ENCODE measurements at regions not wholly inside any gene's neighbourhood (a gene's known extent, or its start where the extent isn't known, plus 50 kb on each side); places are given as distances from the start of the nearest gene placed in this dataset.
A peak's percentile ranks its signal among the peaks of the same experiment; 100 is the strongest.

- no peaks in the 10 kb centered on the region for H3K9me3 Mint-ChIP-seq (ENCODE audit: unreplicated experiment)
- no peak overlapping the region for H3K4me3 Mint-ChIP-seq (ENCODE audit: unreplicated experiment)
- no peaks in the 10 kb centered on the region for H3K27me3 Mint-ChIP-seq (ENCODE audit: insufficient read depth, unreplicated experiment)
- no peak overlapping the region for H3K27ac Mint-ChIP-seq (ENCODE audit: low read depth, unreplicated experiment)
- intact Hi-C loops (cut with micrococcal nuclease): loop anchor here (2.0 kb wide), 1 partner anchor 113 kb away; no protein-coding TSS in a partner anchor
- POLR2A ChIA-PET: interaction anchor here (0.6 to 17.4 kb wide), 7 partner anchors 11 to 419 kb away, joined by 3 to 555 read pairs (median 7); no protein-coding TSS in a partner anchor
- H3K36me3 Mint-ChIP-seq (ENCODE audit: insufficient read depth, unreplicated experiment): no peaks in the 10 kb centered on the region
- TF ChIP-seq CTCF (IDR thresholded peaks at IDR 0.05; ENCODE audit: unreplicated experiment): no peak
- no TSS peak for BruUV-seq (replicated peaks)
- peaks cover 54% of the 10 kb centered on the region for H3K4me1 Mint-ChIP-seq (ENCODE audit: insufficient read depth, unreplicated experiment)
- CTCF ChIA-PET: interaction anchor here (0.6 to 3.3 kb wide), 17 partner anchors 14 to 473 kb away, joined by 3 to 13 read pairs (median 4); no protein-coding TSS in a partner anchor
- no peak for DNase-seq (ENCODE audit: unreplicated experiment)
Observed at GRCh38 chr20:23163562-23163961, 77.4 kb upstream of the CD93 start.

- ChIA-PET CTCF (interaction anchor here (0.6 to 3.3 kb wide), 15 partner anchors 15 to 703 kb away, joined by 3 to 13 read pairs (median 4); no protein-coding TSS in a partner anchor), POLR2A (interaction anchor here (0.6 to 17.4 kb wide), 11 partner anchors 11 to 418 kb away, joined by 3 to 555 read pairs (median 7); partner anchors contain the start of gene NAPB)
- Mint-ChIP-seq H3K27me3 (ENCODE audit: insufficient read depth, unreplicated experiment) (no peaks in the 10 kb centered on the region), H3K4me3 (ENCODE audit: unreplicated experiment) (no peak overlapping the region), H3K27ac (ENCODE audit: low read depth, unreplicated experiment) (peak overlapping the region; percentile 92), H3K36me3 (ENCODE audit: insufficient read depth, unreplicated experiment) (no peaks in the 10 kb centered on the region), H3K9me3 (ENCODE audit: unreplicated experiment) (no peaks in the 10 kb centered on the region), H3K4me1 (ENCODE audit: insufficient read depth, unreplicated experiment) (peaks cover 59% of the 10 kb centered on the region)
- intact Hi-C loops (cut with micrococcal nuclease): loop anchor here (2.0 kb wide), 1 partner anchor 112 kb away; no protein-coding TSS in a partner anchor
- BruUV-seq (replicated peaks): no TSS peak
- no peak for TF ChIP-seq CTCF (IDR thresholded peaks at IDR 0.05; ENCODE audit: unreplicated experiment)
- no peak for DNase-seq (ENCODE audit: unreplicated experiment)
Observed at GRCh38 chr20:23162887-23163286, 76.8 kb upstream of the CD93 start.

GRCh38 chr20:23161968-23162696 is 76.0 kb upstream of the CD93 start:
- peak overlapping the region; percentile 92 for H3K27ac Mint-ChIP-seq (ENCODE audit: low read depth, unreplicated experiment)
- no TSS peak for BruUV-seq (replicated peaks)
- intact Hi-C loops (cut with micrococcal nuclease): loop anchor here (2.0 kb wide), 1 partner anchor 111 kb away; no protein-coding TSS in a partner anchor
- H3K9me3 Mint-ChIP-seq (ENCODE audit: unreplicated experiment): no peaks in the 10 kb centered on the region
- H3K36me3 Mint-ChIP-seq (ENCODE audit: insufficient read depth, unreplicated experiment): no peaks in the 10 kb centered on the region
- H3K4me3 Mint-ChIP-seq (ENCODE audit: unreplicated experiment): no peak overlapping the region
- TF ChIP-seq CTCF (IDR thresholded peaks at IDR 0.05; ENCODE audit: unreplicated experiment): no peak
- peak; percentile 100 for DNase-seq (ENCODE audit: unreplicated experiment)
- ChIA-PET POLR2A (interaction anchor here (0.6 to 17.4 kb wide), 15 partner anchors 10 to 399 kb away, joined by 3 to 555 read pairs (median 7); partner anchors contain the start of gene NAPB), CTCF (interaction anchor here (0.6 to 7.2 kb wide), 12 partner anchors 13 to 704 kb away, joined by 3 to 66 read pairs (median 3); partner anchors contain the start of gene NXT1)
- H3K27me3 Mint-ChIP-seq (ENCODE audit: insufficient read depth, unreplicated experiment): no peaks in the 10 kb centered on the region
- peaks cover 64% of the 10 kb centered on the region for H3K4me1 Mint-ChIP-seq (ENCODE audit: insufficient read depth, unreplicated experiment)

GRCh38 chr20:23161244-23161891 is 75.2 kb upstream of the CD93 start:
- BruUV-seq (replicated peaks): no TSS peak
- no peaks in the 10 kb centered on the region for H3K27me3 Mint-ChIP-seq (ENCODE audit: insufficient read depth, unreplicated experiment)
- peak overlapping the region; percentile 92 for H3K27ac Mint-ChIP-seq (ENCODE audit: low read depth, unreplicated experiment)
- H3K36me3 Mint-ChIP-seq (ENCODE audit: insufficient read depth, unreplicated experiment): no peaks in the 10 kb centered on the region
- intact Hi-C loops (cut with micrococcal nuclease): no loop called here
- no peaks in the 10 kb centered on the region for H3K9me3 Mint-ChIP-seq (ENCODE audit: unreplicated experiment)
- H3K4me1 Mint-ChIP-seq (ENCODE audit: insufficient read depth, unreplicated experiment): peaks cover 67% of the 10 kb centered on the region
- DNase-seq (ENCODE audit: unreplicated experiment): peak; percentile 85
- H3K4me3 Mint-ChIP-seq (ENCODE audit: unreplicated experiment): no peak overlapping the region
- CTCF ChIA-PET: interaction anchor here (0.5 to 7.2 kb wide), 13 partner anchors 13 to 469 kb away, joined by 3 to 66 read pairs (median 3); partner anchors contain the start of gene NXT1
- POLR2A ChIA-PET: interaction anchor here (0.7 to 17.4 kb wide), 17 partner anchors 9 to 475 kb away, joined by 3 to 555 read pairs (median 7); partner anchors contain the start of gene NXT1
- no peak for TF ChIP-seq CTCF (IDR thresholded peaks at IDR 0.05; ENCODE audit: unreplicated experiment)
